ENCODE measurements at regions not wholly inside any gene's neighbourhood (a gene's known extent, or its start where the extent isn't known, plus 50 kb on each side); places are given as distances from the start of the nearest gene placed in this dataset.

GRCh38 chr4:103867311-103867710 lies 147.5 kb upstream of the TACR3 start:
- no peak for TF ChIP-seq CTCF (IDR thresholded peaks at IDR 0.05)
- no peak for TF ChIP-seq POLR2A (IDR thresholded peaks at IDR 0.05)
